Stimulated activated CD8-positive, alpha-beta memory T cell treated with anti-CD3 and anti-CD28 coated beads, Interleukin-4, amount 100 ng/mL, for 24 hours (primary cell): ENCODE measurements at regions not wholly inside any gene's neighbourhood (a gene's known extent, or its start where the extent isn't known, plus 50 kb on each side); places are given as distances from the start of the nearest gene placed in this dataset.

Source experiments
- DNase-seq: peaks from one replicate; pipeline ENCODE4 v3.0.0-alpha.2; 2020; ENCODE audit warnings: low read depth

- no peak for DNase-seq
Observed at GRCh38 chr22:47739291-47740015, 977.0 kb downstream of the TBC1D22A start.

DNA sequence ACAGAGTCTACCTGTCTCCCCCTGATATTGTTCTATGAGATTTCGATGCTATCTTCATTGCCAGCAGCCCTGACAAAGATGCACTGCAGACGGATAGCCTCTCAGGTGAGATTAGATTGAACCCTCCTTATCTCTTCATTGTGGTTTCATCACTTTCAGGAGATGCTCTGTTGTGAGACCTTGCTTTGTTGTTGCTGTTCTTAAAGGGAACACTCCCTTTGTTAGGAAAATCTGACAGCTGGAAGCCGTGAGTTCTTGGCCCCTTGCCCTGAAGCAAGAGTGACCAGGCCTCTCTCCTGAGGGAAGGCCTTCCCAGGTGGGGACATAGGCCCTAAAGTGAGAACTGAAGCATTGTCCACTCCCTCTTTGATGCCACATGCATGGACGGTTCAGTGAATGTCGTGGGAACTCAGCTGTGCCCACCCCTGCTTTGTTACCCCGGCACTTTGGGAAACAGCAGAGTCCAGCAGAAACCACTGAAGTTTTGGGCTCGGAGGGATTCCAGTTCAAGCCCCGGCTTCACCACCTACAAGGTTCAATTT, 976.1 kb downstream of the TBC1D22A start:
- DNase-seq: no peak

DNA sequence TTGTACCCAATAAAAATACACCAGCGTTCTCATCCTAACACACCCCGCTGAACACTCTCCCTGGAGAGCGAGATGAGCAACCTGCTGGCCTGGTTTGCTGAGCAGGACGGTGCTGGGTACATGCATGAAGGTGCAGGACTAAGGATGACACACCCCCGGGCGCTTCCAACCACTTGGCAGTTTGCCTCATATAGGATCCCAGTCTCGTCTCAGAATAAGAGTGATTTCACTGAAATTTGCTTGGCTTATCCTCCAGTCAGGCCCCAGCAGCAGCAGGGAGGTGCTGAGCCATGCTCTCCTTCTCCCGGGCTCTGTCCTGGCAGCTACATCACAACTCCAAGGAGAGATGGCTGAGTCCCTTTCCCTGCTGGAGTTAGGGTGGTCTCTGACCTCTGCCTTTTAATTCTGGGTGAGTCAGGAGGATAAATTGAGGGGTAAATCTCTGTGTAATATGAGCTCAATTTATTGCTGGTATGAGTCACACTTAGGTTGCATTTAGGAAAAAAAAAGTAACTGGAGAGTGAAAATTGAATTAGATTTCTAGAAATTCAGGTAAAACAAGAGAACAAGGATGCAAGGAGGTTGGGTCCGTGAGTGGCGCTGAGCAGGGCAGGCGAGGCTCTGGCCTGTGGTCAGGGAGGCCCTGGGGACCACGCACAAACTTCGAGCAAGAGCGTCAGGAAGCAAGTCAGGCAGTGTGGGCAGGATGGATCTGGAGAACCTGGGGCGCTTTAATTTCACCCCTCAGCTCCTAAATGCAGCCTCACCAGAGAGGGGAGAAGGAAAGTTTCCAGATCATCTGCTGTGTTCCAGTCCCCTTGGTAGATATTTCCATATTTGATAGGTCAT, 974.0 kb downstream of the TBC1D22A start:
- DNase-seq: no peak

DNA sequence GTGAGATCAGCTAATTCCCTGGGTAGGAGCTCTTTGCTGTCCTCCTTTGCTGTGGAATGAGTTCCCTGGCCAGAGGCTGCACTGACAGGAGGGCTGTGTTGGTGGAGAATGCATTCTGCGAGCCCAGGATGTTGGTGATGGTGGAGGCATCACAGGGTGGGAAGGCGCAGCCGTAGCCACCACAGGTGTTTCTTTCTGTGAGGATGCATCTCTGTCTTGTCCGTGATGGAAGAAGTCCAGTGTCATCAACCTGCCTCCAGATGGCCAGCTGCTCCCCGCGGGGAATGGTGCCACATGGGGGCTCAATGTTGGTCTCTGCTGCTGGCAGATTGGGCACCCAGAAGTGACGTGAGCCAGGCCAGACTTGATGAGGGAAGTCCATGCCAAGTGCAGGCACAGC, 972.1 kb downstream of the TBC1D22A start:
- DNase-seq: no peak

- DNase-seq: no peak
Observed at GRCh38 chr22:47727641-47728040, 965.2 kb downstream of the TBC1D22A start.

GRCh38 chr22:47724751-47725150, 962.3 kb downstream of the TBC1D22A start:
- no peak for DNase-seq

DNA sequence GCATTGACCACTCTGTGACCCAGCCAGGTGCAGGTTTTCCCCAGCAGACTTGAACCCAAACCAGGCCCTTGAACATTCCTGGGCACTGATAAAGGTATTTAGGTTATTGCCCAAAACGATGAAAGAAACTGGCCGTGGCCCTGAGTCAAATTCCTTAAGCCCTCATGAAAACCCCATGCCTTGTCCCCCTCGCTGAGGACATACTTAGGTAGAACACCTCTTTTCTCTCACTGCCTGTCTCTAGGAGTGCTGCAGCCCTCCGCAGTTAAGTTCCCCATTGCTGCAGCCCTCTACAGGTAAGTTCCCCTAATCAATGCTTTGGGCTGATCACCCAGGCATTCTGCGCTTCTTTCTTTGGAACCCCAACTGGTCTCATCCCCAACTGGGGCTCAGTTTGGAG, 961.6 kb downstream of the TBC1D22A start:
- no peak for DNase-seq

DNA sequence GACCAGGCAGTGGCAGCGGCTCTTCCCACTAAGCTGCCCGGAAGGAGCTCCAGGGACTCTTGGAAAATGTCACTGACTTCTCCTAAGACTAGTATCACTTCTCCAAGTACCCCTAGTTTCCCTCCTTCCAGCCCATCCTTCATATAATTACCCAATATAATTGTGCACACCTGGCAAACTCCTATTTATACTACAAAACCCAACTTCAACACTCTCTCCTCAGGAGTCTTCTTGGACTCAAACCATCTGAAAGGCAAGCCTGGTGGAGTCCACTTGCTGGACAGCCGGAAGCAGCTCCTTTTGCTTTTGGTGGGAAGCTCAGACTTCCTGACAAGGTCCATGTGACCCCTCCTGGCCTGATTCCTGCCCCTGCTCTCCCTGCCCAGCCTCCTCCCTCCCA, 955.9 kb downstream of the TBC1D22A start:
- DNase-seq: no peak

DNA sequence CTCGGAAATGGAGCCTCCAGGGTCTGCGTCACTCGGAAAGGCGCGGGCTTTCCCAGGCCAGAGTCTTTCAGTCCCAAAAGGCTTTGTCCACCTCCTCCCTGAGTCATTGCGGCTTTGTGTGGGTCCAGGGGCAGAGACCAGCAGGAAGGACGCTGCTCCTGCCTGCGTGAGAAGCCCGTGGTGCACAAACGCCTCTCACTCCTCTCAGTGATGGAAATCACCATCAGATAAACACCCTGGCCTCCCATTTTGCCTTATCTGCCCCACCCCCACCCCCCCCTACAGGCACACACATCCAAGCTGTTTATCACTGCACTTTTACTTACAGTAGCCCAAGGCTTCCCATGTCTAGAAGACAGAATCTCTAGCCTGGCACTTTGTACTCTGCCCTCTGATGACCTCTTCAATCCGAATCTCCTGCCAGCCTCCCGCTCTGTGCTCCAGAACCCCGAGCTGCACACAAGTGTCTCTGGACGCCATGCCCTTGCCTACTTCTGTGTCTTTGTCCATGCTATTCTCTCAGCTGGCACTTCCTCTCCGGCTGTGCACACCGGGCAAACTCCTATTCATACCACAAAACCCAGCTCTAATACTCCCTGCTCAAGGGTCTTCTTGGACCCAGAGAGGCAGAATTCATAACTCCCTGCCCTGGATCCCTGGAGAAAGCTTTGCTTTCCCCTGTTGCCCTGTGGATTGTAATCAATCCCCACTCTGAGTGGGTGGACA, 954.6 kb downstream of the TBC1D22A start:
- no peak for DNase-seq

GRCh38 chr22:47715866-47716578, 953.6 kb downstream of the TBC1D22A start:
- no peak for DNase-seq

- DNase-seq: no peak
Observed at GRCh38 chr22:47713941-47714340, 951.5 kb downstream of the TBC1D22A start.

DNA sequence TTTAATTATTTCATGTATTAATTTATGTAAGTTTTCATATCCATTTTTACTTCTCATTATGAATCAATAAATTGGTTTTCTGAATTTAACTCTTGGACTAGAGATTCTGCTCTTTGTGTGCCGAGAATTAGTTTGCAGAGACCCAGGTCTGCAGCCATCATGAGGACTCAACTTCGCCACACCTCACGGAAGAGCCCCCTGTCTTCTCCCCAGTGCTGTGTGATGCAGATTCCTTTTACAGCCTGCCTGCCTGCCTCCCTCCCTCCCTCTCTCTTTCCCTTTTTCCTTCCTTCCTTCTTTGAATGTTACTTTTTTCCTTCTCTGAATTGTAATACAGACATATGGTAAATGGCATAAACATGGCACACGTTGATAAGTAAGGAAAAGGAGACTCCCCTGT, 947.7 kb downstream of the TBC1D22A start:
- no peak for DNase-seq

DNA sequence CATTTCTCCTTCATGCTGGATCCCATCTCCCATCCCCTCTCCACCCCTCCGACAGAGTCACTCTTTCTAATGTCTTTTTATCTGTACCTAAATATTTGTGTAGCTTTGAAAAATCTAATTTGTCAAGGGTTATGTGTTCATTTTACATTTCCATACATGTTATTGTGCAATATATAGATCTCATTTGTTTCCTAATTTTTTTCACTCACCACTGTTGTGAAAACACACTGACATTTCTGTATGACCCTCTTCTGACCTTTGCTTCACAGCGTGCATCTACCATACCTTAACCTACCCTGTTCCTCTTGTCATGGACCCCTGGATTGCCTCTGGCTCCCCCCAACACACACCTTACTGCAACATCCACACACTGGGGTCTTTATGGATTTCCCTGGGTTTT, 942.9 kb downstream of the TBC1D22A start:
- DNase-seq: no peak

DNA sequence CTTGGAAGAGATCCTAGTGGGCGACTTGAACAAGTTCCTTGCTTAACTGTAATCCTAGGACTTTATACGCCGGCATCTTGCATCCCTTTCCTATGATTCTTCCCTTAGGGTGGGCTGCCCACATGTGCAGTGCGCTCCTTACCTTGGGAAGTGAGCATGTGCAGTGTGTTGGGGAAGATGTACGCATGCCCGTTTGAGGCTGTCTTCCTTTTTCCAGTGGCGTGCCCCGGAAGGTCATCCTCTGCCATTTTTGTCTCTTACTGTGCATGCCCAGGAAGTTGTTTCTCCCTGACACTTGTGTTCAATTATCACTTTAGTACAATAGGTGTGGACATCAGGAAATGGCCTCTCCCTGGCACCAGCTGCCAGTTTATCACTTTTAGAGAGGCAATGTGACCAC, 936.5 kb downstream of the TBC1D22A start:
- DNase-seq: no peak

GRCh38 chr22:47697861-47698260, 935.4 kb downstream of the TBC1D22A start:
- DNase-seq: no peak

DNA sequence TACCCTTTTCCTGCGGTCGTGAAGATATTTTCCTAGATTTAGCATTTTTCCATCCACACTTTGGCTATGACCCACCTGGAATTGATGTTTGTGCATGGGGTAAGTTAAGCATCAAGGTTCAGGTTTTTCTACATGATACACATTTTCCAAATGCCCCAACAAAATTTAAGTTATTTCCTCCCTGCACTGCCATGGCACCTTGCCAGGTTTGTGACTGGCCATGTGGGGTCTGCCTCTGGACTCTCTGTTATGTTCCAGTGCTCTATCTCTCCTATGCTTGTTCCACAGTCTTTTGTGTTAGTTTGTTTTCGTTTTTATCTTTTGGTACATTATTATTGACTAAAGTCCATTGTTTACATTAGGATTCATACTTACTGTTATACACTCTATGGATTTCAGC, 934.3 kb downstream of the TBC1D22A start:
- no peak for DNase-seq

DNA sequence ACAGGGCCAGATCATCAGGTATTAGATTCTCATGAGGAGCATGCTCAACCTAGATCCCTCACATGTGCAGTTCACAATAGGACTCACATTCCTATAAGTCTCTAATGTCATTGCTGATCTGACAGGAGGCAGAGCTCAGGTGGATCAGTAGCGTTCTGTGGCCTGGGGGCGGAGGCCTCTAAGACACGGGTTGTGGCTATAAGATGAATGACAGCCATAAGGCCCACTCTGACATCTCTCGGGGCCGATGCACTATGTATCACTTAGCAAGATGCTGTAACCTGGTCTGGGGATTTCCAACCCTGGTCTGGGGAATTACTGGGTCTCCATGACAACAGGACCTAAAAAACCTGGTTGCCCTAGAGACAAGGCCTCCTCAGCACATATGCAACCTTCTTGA, 932.7 kb downstream of the TBC1D22A start:
- no peak for DNase-seq

DNA sequence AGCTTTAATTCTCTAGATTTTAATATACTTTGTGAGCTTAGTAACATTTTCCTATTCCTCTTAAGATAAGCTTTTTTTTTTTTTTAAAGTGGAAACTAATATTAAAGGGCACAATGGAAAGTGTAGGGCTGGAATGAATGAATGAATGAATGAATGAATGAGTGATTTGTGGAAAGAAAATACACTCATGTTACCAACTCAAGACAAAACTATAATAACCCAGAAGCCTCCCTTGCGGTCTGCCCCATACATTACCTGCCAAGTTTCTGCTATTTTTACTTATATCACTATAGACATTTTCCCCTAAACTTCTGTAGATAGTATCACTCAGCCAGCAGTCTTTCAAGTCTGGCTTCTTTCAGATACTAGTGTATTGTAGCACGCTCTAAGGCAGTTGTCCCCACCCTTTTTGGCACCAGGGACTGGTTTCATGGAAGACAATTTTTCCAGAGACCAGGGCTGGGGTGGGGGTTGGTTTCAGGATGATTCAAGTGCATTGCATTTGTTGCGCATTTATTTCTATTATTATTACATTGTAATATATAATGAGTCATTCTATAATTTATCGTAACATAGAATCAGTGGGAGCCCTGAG, 932.2 kb downstream of the TBC1D22A start:
- DNase-seq: no peak

- DNase-seq: no peak
Observed at GRCh38 chr22:47693606-47694005, 931.2 kb downstream of the TBC1D22A start.

DNA sequence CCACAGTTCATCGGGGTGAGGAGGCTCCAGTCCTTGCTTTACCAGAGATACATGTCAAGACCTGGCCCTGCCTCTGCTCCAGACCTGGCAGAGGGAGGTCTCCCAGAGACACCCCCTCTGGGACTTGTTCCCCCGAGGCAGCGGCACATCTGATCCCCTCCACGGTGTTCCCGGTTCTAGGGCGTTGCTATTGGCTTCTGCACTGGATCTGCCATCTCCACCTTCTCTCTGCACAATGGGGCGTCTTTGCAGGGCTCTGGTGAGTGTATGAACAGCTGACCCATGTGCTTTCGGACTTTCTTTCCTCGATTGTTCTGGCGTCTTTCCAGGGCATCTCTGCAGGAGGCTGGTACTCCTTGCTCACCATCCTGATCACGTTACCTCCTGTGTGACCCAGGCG, 930.4 kb downstream of the TBC1D22A start:
- no peak for DNase-seq

GRCh38 chr22:47691152-47691895, 928.9 kb downstream of the TBC1D22A start:
- DNase-seq: no peak
